Osteocyte (in vitro differentiated cells): ENCODE measurements at regions not wholly inside any gene's neighbourhood (a gene's known extent, or its start where the extent isn't known, plus 50 kb on each side); places are given as distances from the start of the nearest gene placed in this dataset.

Source experiments
- DNase-seq: peaks from one replicate; pipeline ENCODE4 v3.0.0; 2021; ENCODE audit warnings: mixed read lengths; ENCODE audit not compliant: unreplicated experiment; ENCODE audit errors: extremely low spot score
- H3K27ac Mint-ChIP-seq: one replicate; pipeline ENCODE4 v1.8.0; 2021; ENCODE audit warnings: mild to moderate bottlenecking, mixed read lengths; ENCODE audit not compliant: unreplicated experiment
- H3K27me3 Mint-ChIP-seq: one replicate; pipeline ENCODE4 v1.8.0; 2021; ENCODE audit warnings: mixed read lengths; ENCODE audit not compliant: unreplicated experiment
- H3K36me3 Mint-ChIP-seq: one replicate; pipeline ENCODE4 v1.8.0; 2021; ENCODE audit warnings: mixed read lengths; ENCODE audit not compliant: unreplicated experiment
- H3K4me1 Mint-ChIP-seq: one replicate; pipeline ENCODE4 v1.8.0; 2021; ENCODE audit warnings: mixed read lengths; ENCODE audit not compliant: unreplicated experiment
- H3K4me3 Mint-ChIP-seq: one replicate; pipeline ENCODE4 v1.8.0; 2021; ENCODE audit warnings: mild to moderate bottlenecking, moderate library complexity, mixed read lengths; ENCODE audit not compliant: unreplicated experiment
- H3K9me3 Mint-ChIP-seq: one replicate; pipeline ENCODE4 v1.8.0; 2021; ENCODE audit warnings: mixed read lengths; ENCODE audit not compliant: unreplicated experiment
- CTCF ChIP-seq: fragments of 200-600 bp; sonication (generic); IDR thresholded peaks from 2 replicates; pipeline ENCODE4 v1.5.0; 2021; ENCODE audit warnings: antibody characterized with exemption, mild to moderate bottlenecking, moderate library complexity

DNA sequence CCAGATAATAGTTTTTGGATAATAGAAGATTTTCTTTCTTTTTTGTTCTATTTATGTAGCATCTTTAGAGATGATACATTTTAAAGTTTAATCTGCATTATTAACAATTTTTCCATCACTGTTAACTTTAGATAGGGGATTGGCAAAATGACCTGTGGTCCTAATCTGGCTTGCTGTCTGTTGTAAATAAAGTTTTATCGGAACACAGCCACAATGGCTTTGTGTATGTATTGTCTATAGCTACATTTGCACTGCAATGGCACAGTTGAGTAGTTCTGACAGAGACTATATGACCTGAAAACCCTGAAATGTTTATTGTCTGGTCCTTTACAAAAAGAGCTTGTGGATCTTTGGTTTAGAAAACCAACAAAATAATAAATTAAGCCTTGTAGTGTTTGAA is 97.0 kb upstream of the CERS6 start:
- TF ChIP-seq CTCF: no peak

GRCh38 chr2:168363347-168364092 is 92.6 kb upstream of the CERS6 start:
- Mint-ChIP-seq H3K4me1 (no peaks in the 10 kb centered on the region), H3K4me3 (no peak overlapping the region), H3K9me3 (no peaks in the 10 kb centered on the region), H3K27me3 (peaks cover 22% of the 10 kb centered on the region), H3K36me3 (peaks cover 2% of the 10 kb centered on the region), H3K27ac (no peak overlapping the region)
- no peak for TF ChIP-seq CTCF
- no peak for DNase-seq

More for the DNA sequence above, 97.0 kb upstream of the CERS6 start:
- Mint-ChIP-seq H3K36me3 (peaks cover 2% of the 10 kb centered on the region), H3K27me3 (peaks cover 22% of the 10 kb centered on the region), H3K9me3 (no peaks in the 10 kb centered on the region), H3K4me3 (no peak overlapping the region), H3K27ac (no peak overlapping the region), H3K4me1 (no peaks in the 10 kb centered on the region)
- DNase-seq: no peak

DNA sequence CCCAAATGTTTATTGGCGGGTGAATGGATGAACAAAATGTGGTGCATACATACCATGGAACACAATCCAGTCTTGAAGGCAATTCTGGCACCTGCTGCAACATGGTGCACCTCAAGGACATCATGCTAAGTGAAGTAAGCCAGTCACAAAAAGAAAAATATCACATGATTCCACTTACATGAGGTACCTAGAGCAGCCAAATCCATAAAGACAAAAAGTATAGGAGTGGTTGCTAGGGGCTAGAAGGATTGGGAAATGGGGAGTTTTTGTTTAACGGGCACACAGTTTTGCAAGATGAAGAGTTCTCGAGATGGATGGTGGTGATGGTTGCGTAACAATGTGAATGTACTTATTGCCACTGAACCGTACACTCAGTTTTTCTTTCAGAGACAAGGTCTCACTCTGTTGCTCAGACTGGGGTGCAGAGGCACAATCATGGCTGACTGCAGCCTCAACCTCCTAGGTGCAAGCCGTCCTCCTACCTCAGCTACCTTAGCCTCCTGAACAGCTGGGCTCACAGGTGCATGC is 90.9 kb upstream of the CERS6 start:
- Mint-ChIP-seq H3K27me3 (peaks cover 22% of the 10 kb centered on the region), H3K4me3 (no peak overlapping the region), H3K27ac (no peak overlapping the region), H3K9me3 (no peaks in the 10 kb centered on the region), H3K4me1 (no peaks in the 10 kb centered on the region), H3K36me3 (peaks cover 2% of the 10 kb centered on the region)
- no peak for TF ChIP-seq CTCF
- no peak for DNase-seq

- peaks cover 13% of the 10 kb centered on the region for H3K27me3 Mint-ChIP-seq
- no peak for DNase-seq
- peaks cover 17% of the 10 kb centered on the region for H3K9me3 Mint-ChIP-seq
- no peak overlapping the region for H3K27ac Mint-ChIP-seq
- no peak overlapping the region for H3K4me3 Mint-ChIP-seq
- peaks cover 5% of the 10 kb centered on the region for H3K36me3 Mint-ChIP-seq
- TF ChIP-seq CTCF: no peak
- no peaks in the 10 kb centered on the region for H3K4me1 Mint-ChIP-seq
These were observed 87.0 kb upstream of the CERS6 start for GRCh38 chr2:168369031-168369430.

GRCh38 chr2:168371273-168372019 is 84.6 kb upstream of the CERS6 start:
- TF ChIP-seq CTCF: no peak
- Mint-ChIP-seq H3K27me3 (peaks cover 22% of the 10 kb centered on the region), H3K27ac (no peak overlapping the region), H3K4me3 (no peak overlapping the region), H3K9me3 (peaks cover 27% of the 10 kb centered on the region), H3K4me1 (no peaks in the 10 kb centered on the region), H3K36me3 (peaks cover 6% of the 10 kb centered on the region)
- DNase-seq: no peak
